Esophagus (tissue), 2 donors: ENCODE measurements at regions not wholly inside any gene's neighbourhood (a gene's known extent, or its start where the extent isn't known, plus 50 kb on each side); places are given as distances from the start of the nearest gene placed in this dataset.

ENCODE experiments used
- H3K27ac ChIP-seq, 2 donors: one replicate each; pipeline ENCODE4 v1.5.1; 2013; ENCODE audit warnings: low read depth in 2 of 2, mild to moderate bottlenecking in 2 of 2, inconsistent platforms in 1 of 2, low read length in 1 of 2, moderate library complexity in 1 of 2
- H3K27me3 ChIP-seq, 2 donors: one replicate each; pipeline ENCODE4 v1.6.1; 2013; ENCODE audit warnings: low read length in 2 of 2, control low read depth in 1 of 2, mild to moderate bottlenecking in 1 of 2; ENCODE audit not compliant: insufficient read depth in 2 of 2, control insufficient read depth in 1 of 2
- H3K36me3 ChIP-seq, 2 donors: one replicate each; pipeline ENCODE4 v1.6.1; 2013; ENCODE audit warnings: low read length in 1 of 2; ENCODE audit not compliant: control insufficient read depth in 2 of 2, insufficient read depth in 2 of 2
- H3K4me1 ChIP-seq, 2 donors: one replicate each; pipeline ENCODE4 v1.6.1; 2013; ENCODE audit warnings: low read length in 1 of 2; ENCODE audit not compliant: control insufficient read depth in 2 of 2, insufficient read depth in 2 of 2
- H3K4me3 ChIP-seq, 2 donors: one replicate each; pipeline ENCODE4 v1.5.1; 2013; ENCODE audit warnings: low read length in 2 of 2, mild to moderate bottlenecking in 2 of 2, low read depth in 1 of 2, moderate library complexity in 1 of 2
- H3K9me3 ChIP-seq, 2 donors: one replicate each; pipeline ENCODE4 v1.6.1; 2013; ENCODE audit warnings: mild to moderate bottlenecking in 2 of 2, low read depth in 1 of 2, low read length in 1 of 2, moderate library complexity in 1 of 2; ENCODE audit not compliant: control insufficient read depth in 2 of 2, insufficient read depth in 1 of 2
- WGBS, 2 donors: extraction: QIAGEN DNeasy Blood & Tissue Kit; methylation state at CpG; one replicate each; pipeline ENCODE4 v1.1.7; 2013; 5-methylcytosine and 5-hydroxymethylcytosine counted together
- donor health status: healthy with polysubstance abuse.
- donor health status: Bipolar disorder and iron deficiency.

- Histone ChIP-seq H3K36me3 (no peaks in the 10 kb centered on the region), H3K9me3 (no peaks in the 10 kb centered on the region), H3K27me3 (no peaks in the 10 kb centered on the region), H3K27ac (no peak overlapping the region), H3K4me1 (peaks cover 3 to 4% of the 10 kb centered on the region in 2 donors), H3K4me3 (no peak overlapping the region)
- WGBS, 2 donors: 60 to 61% methylated on average over 13 of the region's 13 CpGs
These were observed 508.9 kb upstream of the MYT1L start for GRCh38 chr2:2839782-2840531.

- H3K36me3 ChIP-seq: no peaks in the 10 kb centered on the region
- WGBS, 2 donors: 44 to 54% methylated on average over 7 of the region's 7 CpGs
- H3K27me3 ChIP-seq: no peaks in the 10 kb centered on the region
- peaks cover 3 to 4% of the 10 kb centered on the region in 2 donors for H3K4me1 ChIP-seq
- H3K9me3 ChIP-seq: no peaks in the 10 kb centered on the region
- no peak overlapping the region for H3K4me3 ChIP-seq
- H3K27ac ChIP-seq: no peak overlapping the region
These were observed 508.3 kb upstream of the MYT1L start for GRCh38 chr2:2839393-2839781.

GRCh38 chr2:2838548-2838845 lies 507.4 kb upstream of the MYT1L start:
- Histone ChIP-seq H3K4me1 (peaks cover 3 to 4% of the 10 kb centered on the region in 2 donors), H3K36me3 (no peaks in the 10 kb centered on the region), H3K27me3 (no peaks in the 10 kb centered on the region), H3K27ac (no peak overlapping the region), H3K4me3 (no peak overlapping the region), H3K9me3 (peaks cover 0 to 3% of the 10 kb centered on the region in 2 donors)
- 92 to 94% methylated on average over 3 of the region's 3 CpGs for WGBS, 2 donors

- Histone ChIP-seq H3K36me3 (no peaks in the 10 kb centered on the region), H3K4me3 (no peak overlapping the region), H3K27ac (no peak overlapping the region), H3K27me3 (no peaks in the 10 kb centered on the region), H3K4me1 (peaks cover 3 to 4% of the 10 kb centered on the region in 2 donors), H3K9me3 (peaks cover 0 to 3% of the 10 kb centered on the region in 2 donors)
- WGBS, 2 donors: 80 to 84% methylated on average over 15 of the region's 15 CpGs
These were observed 506.9 kb upstream of the MYT1L start for GRCh38 chr2:2837746-2838547.

DNA sequence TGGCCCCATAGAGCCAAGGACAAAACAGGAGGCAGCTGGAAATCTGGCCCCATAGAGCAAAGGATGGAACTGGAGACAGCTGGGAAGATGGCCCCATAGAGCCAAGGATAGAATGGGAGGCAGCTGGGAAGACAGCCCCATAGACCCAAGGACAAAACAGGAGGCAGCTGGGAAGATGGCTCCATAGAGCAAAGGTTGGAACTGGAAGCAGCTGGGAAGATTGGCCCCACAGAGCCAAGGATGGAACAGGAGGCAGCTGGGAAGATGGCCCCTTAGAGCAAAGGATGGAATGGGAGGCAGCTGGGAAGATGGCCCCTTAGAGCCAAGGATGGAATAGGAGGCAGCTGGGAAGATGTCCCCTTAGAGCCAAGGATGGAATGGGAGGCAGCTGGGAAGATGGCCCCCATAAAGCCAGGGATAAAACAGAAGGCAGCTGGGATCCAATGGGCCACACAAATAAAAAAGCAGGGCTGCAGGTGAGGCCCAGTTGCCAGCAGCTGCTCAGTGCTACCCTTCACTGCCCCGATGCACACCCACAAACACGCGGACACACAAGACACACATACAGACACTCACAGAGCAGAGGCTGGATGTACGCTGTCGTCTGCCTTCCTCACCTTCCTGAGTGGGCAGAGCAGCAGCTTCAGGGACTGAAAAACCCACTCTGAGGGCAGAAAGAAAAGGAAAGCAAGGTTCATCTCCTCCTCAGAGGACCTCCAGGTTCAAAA lies 505.4 kb upstream of the MYT1L start:
- 76 to 86% methylated on average over 5 of the region's 5 CpGs for WGBS, 2 donors
- Histone ChIP-seq H3K27me3 (no peaks in the 10 kb centered on the region), H3K4me3 (no peak overlapping the region), H3K27ac (no peak overlapping the region), H3K9me3 (peaks cover 0 to 3% of the 10 kb centered on the region in 2 donors), H3K36me3 (no peaks in the 10 kb centered on the region), H3K4me1 (peaks cover 3 to 4% of the 10 kb centered on the region in 2 donors)

DNA sequence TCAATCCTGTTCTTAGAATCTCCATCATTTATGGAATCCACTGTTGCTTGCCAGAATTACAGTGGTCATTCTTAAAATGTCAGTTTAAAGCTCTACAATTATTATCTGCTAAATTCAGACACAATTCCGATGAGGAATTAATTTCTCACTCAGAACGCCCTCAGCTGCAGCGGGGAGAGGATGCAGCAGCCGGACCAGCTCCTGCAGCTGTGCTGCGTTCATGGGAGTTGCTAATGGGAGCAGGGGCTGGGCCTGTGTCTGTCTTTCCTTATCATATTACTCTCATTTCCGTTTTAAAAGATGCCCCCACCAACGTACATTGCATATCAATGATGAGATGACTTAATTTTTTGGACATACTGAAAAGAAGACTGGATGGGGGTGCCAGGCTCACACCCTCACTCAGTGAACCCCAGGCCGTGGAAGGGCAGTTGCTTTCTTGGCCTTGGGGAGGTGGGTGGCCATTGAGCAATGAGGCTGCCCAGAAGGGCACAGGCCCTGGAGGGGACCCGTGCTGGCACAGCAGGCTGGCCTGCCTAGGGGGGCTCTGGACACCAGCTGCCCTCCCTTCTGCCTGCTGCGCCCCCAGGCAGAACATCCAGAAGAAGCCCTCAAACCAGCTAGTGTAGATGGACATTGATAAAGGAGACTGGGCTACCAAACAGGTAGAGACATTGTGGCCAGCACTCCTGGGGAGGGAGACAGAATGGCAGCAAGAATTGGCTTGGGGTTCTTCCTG lies 503.6 kb upstream of the MYT1L start:
- 76 to 79% methylated on average over 10 of the region's 10 CpGs for WGBS, 2 donors

GRCh38 chr2:2834105-2834504 lies 503.0 kb upstream of the MYT1L start:
- Histone ChIP-seq H3K27ac (no peak overlapping the region), H3K9me3 (peaks cover 0 to 3% of the 10 kb centered on the region in 2 donors), H3K4me1 (no peaks in the 10 kb centered on the region), H3K4me3 (no peak overlapping the region), H3K27me3 (no peaks in the 10 kb centered on the region), H3K36me3 (no peaks in the 10 kb centered on the region)
- WGBS, 2 donors: 80 to 84% methylated on average over 11 of the region's 11 CpGs

More for the DNA sequence above, 503.6 kb upstream of the MYT1L start:
- H3K27ac ChIP-seq: no peak overlapping the region
- peaks cover 0 to 3% of the 10 kb centered on the region in 2 donors for H3K4me1 ChIP-seq
- H3K36me3 ChIP-seq: no peaks in the 10 kb centered on the region
- H3K4me3 ChIP-seq: no peak overlapping the region
- peaks cover 0 to 3% of the 10 kb centered on the region in 2 donors for H3K9me3 ChIP-seq
- no peaks in the 10 kb centered on the region for H3K27me3 ChIP-seq

DNA sequence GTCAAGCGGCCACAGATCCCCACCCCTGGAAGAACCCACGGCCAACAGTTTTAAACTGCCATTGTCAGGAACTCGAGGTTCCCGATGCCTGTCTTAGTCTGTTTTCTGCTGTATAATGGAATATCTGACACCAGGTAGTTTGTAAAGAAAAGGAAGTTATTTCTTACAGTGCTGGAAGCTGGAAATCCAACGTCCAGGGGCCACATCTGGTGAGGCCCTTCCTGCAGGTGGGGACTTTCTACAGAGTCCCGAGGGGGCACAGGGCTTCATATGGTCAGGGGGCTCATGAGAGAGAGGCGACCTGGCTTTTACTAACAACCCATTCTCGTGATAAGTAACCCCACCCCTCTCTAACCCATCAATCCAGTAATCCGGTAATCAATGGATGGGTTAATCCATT lies 501.6 kb upstream of the MYT1L start:
- Histone ChIP-seq H3K27me3 (no peaks in the 10 kb centered on the region), H3K4me3 (no peak overlapping the region), H3K4me1 (no peaks in the 10 kb centered on the region), H3K27ac (no peak overlapping the region), H3K36me3 (no peaks in the 10 kb centered on the region), H3K9me3 (peaks cover 0 to 3% of the 10 kb centered on the region in 2 donors)
- WGBS, 2 donors: 82 to 87% methylated on average over 9 of the region's 9 CpGs

DNA sequence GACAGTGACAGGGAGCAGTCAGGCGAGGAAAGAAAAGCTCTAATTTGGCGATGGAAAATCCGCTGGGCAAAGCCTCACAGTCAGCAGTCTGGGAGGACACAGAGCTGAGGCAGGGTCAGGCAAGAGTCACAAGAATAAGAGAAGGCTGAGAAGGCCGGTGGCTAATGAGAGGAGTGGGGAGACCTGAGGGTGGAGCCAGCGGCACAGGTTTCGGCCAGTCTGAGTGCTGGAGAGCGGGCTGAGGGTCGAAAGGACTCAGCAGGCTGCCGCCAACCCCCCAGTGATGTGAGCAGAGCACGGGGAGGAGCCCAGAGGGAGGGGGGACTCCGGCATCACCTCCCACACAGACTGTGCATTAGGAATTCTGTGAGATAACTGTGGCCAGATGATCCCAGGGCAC lies 500.6 kb upstream of the MYT1L start:
- no peaks in the 10 kb centered on the region for H3K4me1 ChIP-seq
- 45 to 52% methylated on average over 10 to 11 of the region's 11 CpGs for WGBS, 2 donors

More for the DNA sequence above, 500.6 kb upstream of the MYT1L start:
- Histone ChIP-seq H3K4me3 (no peak overlapping the region), H3K27me3 (no peaks in the 10 kb centered on the region), H3K9me3 (peaks cover 0 to 3% of the 10 kb centered on the region in 2 donors), H3K36me3 (no peaks in the 10 kb centered on the region), H3K27ac (no peak overlapping the region)
